ENCODE measurements at regions not wholly inside any gene's neighbourhood (a gene's known extent, or its start where the extent isn't known, plus 50 kb on each side); places are given as distances from the start of the nearest gene placed in this dataset.

GRCh38 chr4:123198706-123199105 is 197.9 kb upstream of the SPRY1 start:
- Histone ChIP-seq H2AK5ac (ENCODE audit: low read depth, low read length) (no peak overlapping the region), H3K4me3 (ENCODE audit: insufficient read depth, low read depth, low read length) (no peak overlapping the region), H3K4ac (ENCODE audit: low read depth, low read length) (no peak overlapping the region), H4K20me1 (ENCODE audit: insufficient read depth, low read length) (no peaks in the 10 kb centered on the region), H2BK20ac (ENCODE audit: low read depth, low read length) (no peak overlapping the region), H3K79me1 (ENCODE audit: low read depth in 1 of 2, low read length in 2 of 2) (peaks cover 0 to 3% of the 10 kb centered on the region in 2 experiments; a peak in 1 of 4 replicates), H3K27me3 (ENCODE audit: control insufficient read depth, insufficient read depth, low read length) (no peaks in the 10 kb centered on the region), H3K4me2 (ENCODE audit: low read depth, low read length) (0 out of 2 replicates have a peak overlapping the region, but pooled peaks have one; percentile 44), H4K5ac (ENCODE audit: low read depth, low read length) (peak overlapping the region; percentile 36; the same call in 1 of the 2 replicates), H3K9ac (ENCODE audit: low read depth, low read length) (no peak overlapping the region), H3K23ac (ENCODE audit: low read depth, low read length) (no peak overlapping the region), H4K8ac (ENCODE audit: low read depth in 2 of 2, low read length in 2 of 2) (no peak overlapping the region), H3K18ac (ENCODE audit: low read depth, low read length) (no peak overlapping the region), H3K9me1 (ENCODE audit: insufficient read depth, low read length) (peaks cover 3% of the 10 kb centered on the region; the same call in 1 of the 2 replicates), H2AFZ (replicated peaks; ENCODE audit: low read length, poor library complexity) (no peak overlapping the region), H2BK15ac (ENCODE audit: low read depth, low read length) (no peak overlapping the region), H2AK9ac (replicated peaks; ENCODE audit: low read depth, low read length, poor library complexity) (no peak overlapping the region), H4K91ac (ENCODE audit: insufficient read depth, low read depth, low read length) (no peak overlapping the region), H3K56ac (ENCODE audit: extremely low read depth, insufficient read depth, low read length) (no peak overlapping the region), H3K14ac (replicated peaks; ENCODE audit: low read depth, low read length) (no peak overlapping the region), H2BK120ac (ENCODE audit: low read depth, low read length) (no peak overlapping the region), H3K36me3 (ENCODE audit: control insufficient read depth, insufficient read depth, low read length) (no peaks in the 10 kb centered on the region), H2BK5ac (ENCODE audit: low read depth, low read length, poor library complexity, severe bottlenecking) (no peak overlapping the region), H3K27ac (ENCODE audit: insufficient read depth, low read length) (no peak overlapping the region), H3K4me1 (ENCODE audit: control insufficient read depth, insufficient read depth, low read length) (peaks cover 3% of the 10 kb centered on the region), H3K9me3 (ENCODE audit: control insufficient read depth, insufficient read depth, low read length) (no peaks in the 10 kb centered on the region)
- ChIA-PET CTCF (interaction anchor here (1.2 kb wide), 1 partner anchor 10 kb away, joined by 4 read pairs; no protein-coding TSS in a partner anchor), POLR2A (ENCODE audit: unreplicated experiment) (no interaction called here)
- intact Hi-C loops (cut with micrococcal nuclease) (no loop called here), dilution Hi-C loops (cut with HindIII; ENCODE audit: low sequenced_read_pairs, unreplicated experiment) (no loop called here), in situ Hi-C loops (cut with MboI; ENCODE audit: low sequenced_read_pairs) (no loop called here)
- DNase-seq (peak; percentile 10), ATAC-seq (ENCODE audit: low read depth) (no peak)
- no TSS peak for BruUV-seq (replicated peaks)
- WGBS, 2 experiments (ENCODE audit: extremely low coverage in 2 of 2, insufficient read length in 1 of 2): no CpG with 5 or more reads among the region's 2 CpGs
- no peak for TF ChIP-seq MAZ (IDR thresholded peaks at IDR 0.05; ENCODE audit: borderline replicate concordance, low read depth, low read length)
- TF ChIP-seq FOS (IDR thresholded peaks at IDR 0.05; ENCODE audit: low read depth, low read length): no peak
- no peak for TF ChIP-seq RCOR1 (IDR thresholded peaks at IDR 0.05; ENCODE audit: insufficient replicate concordance, low read length)
- no peak for TF ChIP-seq ELK1 (IDR thresholded peaks at IDR 0.05; ENCODE audit: borderline replicate concordance, low read depth, low read length)
- no peak for TF ChIP-seq NFE2L2 (IDR thresholded peaks at IDR 0.05; ENCODE audit: low read depth, low read length)
- TF ChIP-seq MAFK (IDR thresholded peaks at IDR 0.05; ENCODE audit: low read depth, low read length): no peak
- TF ChIP-seq SMC3 (IDR thresholded peaks at IDR 0.05; ENCODE audit: low read depth, low read length): no peak
- no peak for TF ChIP-seq CTCF (conservative IDR thresholded peaks at IDR 0.05; ENCODE audit: low read depth, low read length)
- no peak for TF ChIP-seq CHD1 (IDR thresholded peaks at IDR 0.05; ENCODE audit: low read depth, low read length)
- TF ChIP-seq RFX5 (IDR thresholded peaks at IDR 0.05; ENCODE audit: low read depth, low read length): no peak
- no peak for TF ChIP-seq RAD21 (IDR thresholded peaks at IDR 0.05; ENCODE audit: low read length)
- no peak for TF ChIP-seq POLR2A (IDR thresholded peaks at IDR 0.05; ENCODE audit: low read depth, low read length)
- no peak for TF ChIP-seq USF2 (IDR thresholded peaks at IDR 0.05; ENCODE audit: low read depth, low read length)
- TF ChIP-seq BHLHE40 (IDR thresholded peaks at IDR 0.05; ENCODE audit: low read depth, low read length): no peak
- TF ChIP-seq MXI1 (IDR thresholded peaks at IDR 0.05; ENCODE audit: borderline replicate concordance, low read depth, low read length): no peak
